Naive thymus-derived CD4-positive, alpha-beta T cell (primary cell): ENCODE measurements at regions not wholly inside any gene's neighbourhood (a gene's known extent, or its start where the extent isn't known, plus 50 kb on each side); places are given as distances from the start of the nearest gene placed in this dataset.

Experiments
- ATAC-seq: fragments of 150-1000 bp; cut with Tn5 transposase; 2 replicates; pipeline ENCODE4 v1.10.0; 2021; ENCODE audit warnings: mild to moderate bottlenecking, moderate library complexity
- CTCF ChIA-PET: fragments of 350-600 bp; sonication (Branson Sonifier 250); formaldehyde crosslinking; loops from one replicate; lab custom pipeline; 2021; ENCODE audit warnings: antibody characterized with exemption; lab: Charles Lee
- POLR2A ChIA-PET: fragments of 350-600 bp; sonication (Branson Sonifier 250); formaldehyde crosslinking; loops from one replicate; lab custom pipeline; 2021; ENCODE audit warnings: antibody characterized with exemption, inconsistent platforms; lab: Charles Lee
- DNase-seq, 9 donors: peaks; one replicate each; pipeline versions ENCODE4 v3.0.0 to v3.0.0-alpha.2; 2020 to 2022; ENCODE audit warnings: mixed read lengths in 1 of 9
- H3K27ac ChIP-seq: one replicate; pipeline ENCODE4 v1.7.0; 2013; ENCODE audit warnings: mild to moderate bottlenecking, low read depth, low read length, moderate library complexity
- H3K27me3 ChIP-seq, 2 donors: one replicate each; pipeline ENCODE4 v1.7.0; 2013; ENCODE audit warnings: low read length in 2 of 2, mild to moderate bottlenecking in 2 of 2, moderate library complexity in 2 of 2; ENCODE audit not compliant: control insufficient read depth in 2 of 2, insufficient read depth in 2 of 2
- H3K36me3 ChIP-seq, 3 experiments: 1 replicate in 2 of 3; 2 replicates in 1 of 3; pipeline ENCODE4 v1.7.0; 2013; ENCODE audit warnings: low read length in 3 of 3, mild to moderate bottlenecking in 3 of 3, moderate library complexity in 1 of 3; ENCODE audit not compliant: insufficient read depth in 3 of 3, control insufficient read depth in 2 of 3
- H3K4me1 ChIP-seq, 2 donors: one replicate each; pipeline ENCODE4 v1.7.0; 2013; ENCODE audit warnings: low read length in 2 of 2, mild to moderate bottlenecking in 2 of 2, moderate library complexity in 1 of 2; ENCODE audit not compliant: control insufficient read depth in 2 of 2, insufficient read depth in 2 of 2
- H3K4me3 ChIP-seq: 2 replicates; pipeline ENCODE4 v1.7.0; 2013; ENCODE audit warnings: mild to moderate bottlenecking, low read length
- H3K9me3 ChIP-seq, 3 experiments: 1 replicate in 2 of 3; 2 replicates in 1 of 3; pipeline ENCODE4 v1.7.0; 2013; ENCODE audit warnings: low read length in 3 of 3; ENCODE audit not compliant: control insufficient read depth in 2 of 3
- H3K27ac Mint-ChIP-seq, 9 donors: one replicate each; pipeline ENCODE4 v1.8.0; 2020 to 2022; ENCODE audit warnings: mixed read lengths in 9 of 9, mild to moderate bottlenecking in 8 of 9, moderate library complexity in 5 of 9, inconsistent platforms in 2 of 9
- H3K27me3 Mint-ChIP-seq, 5 donors: one replicate each; pipeline ENCODE4 v1.8.0; 2021 to 2022; ENCODE audit warnings: mixed read lengths in 5 of 5, mild to moderate bottlenecking in 1 of 5
- H3K36me3 Mint-ChIP-seq, 5 donors: one replicate each; pipeline ENCODE4 v1.8.0; 2020 to 2022; ENCODE audit warnings: mixed read lengths in 5 of 5, mild to moderate bottlenecking in 3 of 5, inconsistent platforms in 1 of 5
- H3K4me1 Mint-ChIP-seq, 7 donors: one replicate each; pipeline ENCODE4 v1.8.0; 2020 to 2022; ENCODE audit warnings: mixed read lengths in 7 of 7, mild to moderate bottlenecking in 3 of 7, inconsistent platforms in 1 of 7
- H3K4me3 Mint-ChIP-seq, 10 donors: one replicate each; pipeline ENCODE4 v1.8.0; 2020 to 2022; ENCODE audit warnings: mild to moderate bottlenecking in 10 of 10, mixed read lengths in 10 of 10, moderate library complexity in 6 of 10, inconsistent platforms in 2 of 10
- H3K9me3 Mint-ChIP-seq, 11 donors: one replicate each; pipeline ENCODE4 v1.8.0; 2020 to 2022; ENCODE audit warnings: mixed read lengths in 11 of 11, mild to moderate bottlenecking in 4 of 11, inconsistent platforms in 1 of 11, moderate library complexity in 1 of 11
- intact Hi-C, 2 donors: fragments of 100-400 bp; cut with micrococcal nuclease; formaldehyde crosslinking; loops; one replicate each; pipeline ENCODE4 v1.15.1; 2023

GRCh38 chr2:5589183-5589582 lies 103.0 kb upstream of the SOX11 start:
- no peaks in the 10 kb centered on the region for H3K9me3 ChIP-seq
- H3K9me3 Mint-ChIP-seq = peaks cover 0 to 19% (median 8%) of the 10 kb centered on the region in 11 donors
- H3K4me3 ChIP-seq = no peak overlapping the region
- H3K36me3 Mint-ChIP-seq = no peaks in the 10 kb centered on the region
- H3K27ac ChIP-seq = no peak overlapping the region
- DNase-seq (no peak), ATAC-seq (no peak)
- CTCF ChIA-PET = no interaction called here
- no peaks in the 10 kb centered on the region for H3K36me3 ChIP-seq
- H3K4me1 Mint-ChIP-seq = no peaks in the 10 kb centered on the region
- no peaks in the 10 kb centered on the region for H3K4me1 ChIP-seq
- peaks cover 0 to 7% (median 0%) of the 10 kb centered on the region in 5 donors for H3K27me3 Mint-ChIP-seq
- no peaks in the 10 kb centered on the region for H3K27me3 ChIP-seq
- no peak overlapping the region for H3K27ac Mint-ChIP-seq
- intact Hi-C loops = no loop called here
- no peak overlapping the region for H3K4me3 Mint-ChIP-seq
- POLR2A ChIA-PET = no interaction called here

GRCh38 chr2:5590886-5591285 lies 101.3 kb upstream of the SOX11 start:
- peaks cover 0 to 7% (median 0%) of the 10 kb centered on the region in 5 donors for H3K27me3 Mint-ChIP-seq
- H3K36me3 Mint-ChIP-seq = no peaks in the 10 kb centered on the region
- no peak overlapping the region for H3K4me3 Mint-ChIP-seq
- no peaks in the 10 kb centered on the region for H3K9me3 ChIP-seq
- H3K9me3 Mint-ChIP-seq = peaks cover 0 to 19% (median 7%) of the 10 kb centered on the region in 11 donors
- POLR2A ChIA-PET = no interaction called here
- ATAC-seq (no peak), DNase-seq (no peak)
- no peaks in the 10 kb centered on the region for H3K4me1 ChIP-seq
- intact Hi-C loops = no loop called here
- no peaks in the 10 kb centered on the region for H3K36me3 ChIP-seq
- H3K27ac Mint-ChIP-seq = no peak overlapping the region
- H3K4me1 Mint-ChIP-seq = no peaks in the 10 kb centered on the region
- no peaks in the 10 kb centered on the region for H3K27me3 ChIP-seq
- no peak overlapping the region for H3K27ac ChIP-seq
- CTCF ChIA-PET = no interaction called here
- no peak overlapping the region for H3K4me3 ChIP-seq

- Histone ChIP-seq H3K27me3 (no peaks in the 10 kb centered on the region), H3K9me3 (no peaks in the 10 kb centered on the region), H3K4me3 (no peak overlapping the region), H3K27ac (no peak overlapping the region), H3K4me1 (no peaks in the 10 kb centered on the region), H3K36me3 (no peaks in the 10 kb centered on the region)
- POLR2A ChIA-PET = no interaction called here
- CTCF ChIA-PET = no interaction called here
- Mint-ChIP-seq H3K27me3 (peaks cover 0 to 7% (median 0%) of the 10 kb centered on the region in 5 donors), H3K9me3 (peaks cover 0 to 14% (median 4%) of the 10 kb centered on the region in 11 donors), H3K36me3 (no peaks in the 10 kb centered on the region), H3K27ac (no peak overlapping the region), H3K4me1 (no peaks in the 10 kb centered on the region), H3K4me3 (no peak overlapping the region)
- ATAC-seq = no peak
- no peak for DNase-seq
- intact Hi-C loops = no loop called here
Measured at GRCh38 chr2:5592916-5593315, 99.3 kb upstream of the SOX11 start.

- H3K4me1 Mint-ChIP-seq = no peaks in the 10 kb centered on the region
- CTCF ChIA-PET = no interaction called here
- ATAC-seq = no peak
- H3K27me3 ChIP-seq = no peaks in the 10 kb centered on the region
- H3K27ac ChIP-seq = no peak overlapping the region
- H3K4me1 ChIP-seq = no peaks in the 10 kb centered on the region
- POLR2A ChIA-PET = no interaction called here
- intact Hi-C loops = no loop called here
- H3K36me3 Mint-ChIP-seq = no peaks in the 10 kb centered on the region
- no peak overlapping the region for H3K4me3 Mint-ChIP-seq
- peaks cover 0 to 17% (median 4%) of the 10 kb centered on the region in 11 donors for H3K9me3 Mint-ChIP-seq
- peaks cover 0 to 7% (median 0%) of the 10 kb centered on the region in 5 donors for H3K27me3 Mint-ChIP-seq
- no peak overlapping the region for H3K27ac Mint-ChIP-seq
- no peak overlapping the region for H3K4me3 ChIP-seq
- no peaks in the 10 kb centered on the region for H3K36me3 ChIP-seq
- no peaks in the 10 kb centered on the region for H3K9me3 ChIP-seq
- DNase-seq = no peak
Measured at GRCh38 chr2:5594249-5594695, 97.9 kb upstream of the SOX11 start.

- no peak for ATAC-seq
Measured at GRCh38 chr2:5596868-5597267, 95.3 kb upstream of the SOX11 start.

GRCh38 chr2:5598156-5598555 lies 94.0 kb upstream of the SOX11 start:
- DNase-seq = no peak
- Histone ChIP-seq H3K27me3 (no peaks in the 10 kb centered on the region), H3K36me3 (no peaks in the 10 kb centered on the region), H3K4me3 (no peak overlapping the region), H3K27ac (no peak overlapping the region), H3K9me3 (no peaks in the 10 kb centered on the region), H3K4me1 (no peaks in the 10 kb centered on the region)
- H3K27ac Mint-ChIP-seq = no peak overlapping the region
- ChIA-PET POLR2A (no interaction called here), CTCF (no interaction called here)
- intact Hi-C loops = no loop called here
- no peak overlapping the region for H3K4me3 Mint-ChIP-seq
- no peak for ATAC-seq
- H3K9me3 Mint-ChIP-seq = peaks cover 0 to 18% (median 4%) of the 10 kb centered on the region in 11 donors
- H3K36me3 Mint-ChIP-seq = no peaks in the 10 kb centered on the region
- H3K4me1 Mint-ChIP-seq = no peaks in the 10 kb centered on the region
- H3K27me3 Mint-ChIP-seq = no peaks in the 10 kb centered on the region

More at GRCh38 chr2:5596868-5597267, 95.3 kb upstream of the SOX11 start:
- H3K27ac Mint-ChIP-seq = no peak overlapping the region
- H3K27me3 Mint-ChIP-seq = no peaks in the 10 kb centered on the region
- no peaks in the 10 kb centered on the region for H3K4me1 ChIP-seq
- no peaks in the 10 kb centered on the region for H3K4me1 Mint-ChIP-seq
- H3K9me3 Mint-ChIP-seq = peaks cover 0 to 10% (median 2%) of the 10 kb centered on the region in 11 donors
- no peaks in the 10 kb centered on the region for H3K36me3 Mint-ChIP-seq
- DNase-seq = no peak
- H3K4me3 ChIP-seq = no peak overlapping the region
- no peak overlapping the region for H3K4me3 Mint-ChIP-seq
- H3K9me3 ChIP-seq = no peaks in the 10 kb centered on the region
- no peak overlapping the region for H3K27ac ChIP-seq
- H3K27me3 ChIP-seq = no peaks in the 10 kb centered on the region
- ChIA-PET CTCF (no interaction called here), POLR2A (no interaction called here)
- intact Hi-C loops = no loop called here
- H3K36me3 ChIP-seq = no peaks in the 10 kb centered on the region

GRCh38 chr2:5609201-5609600 lies 83.0 kb upstream of the SOX11 start:
- Histone ChIP-seq H3K9me3 (no peaks in the 10 kb centered on the region), H3K27ac (no peak overlapping the region), H3K36me3 (no peaks in the 10 kb centered on the region), H3K4me1 (no peaks in the 10 kb centered on the region), H3K27me3 (no peaks in the 10 kb centered on the region), H3K4me3 (no peak overlapping the region)
- Mint-ChIP-seq H3K9me3 (peaks cover 0 to 27% (median 8%) of the 10 kb centered on the region in 11 donors), H3K4me1 (no peaks in the 10 kb centered on the region), H3K27me3 (peaks cover 0 to 7% (median 0%) of the 10 kb centered on the region in 5 donors), H3K36me3 (no peaks in the 10 kb centered on the region), H3K27ac (no peak overlapping the region), H3K4me3 (no peak overlapping the region)
- ATAC-seq (no peak), DNase-seq (no peak)
- intact Hi-C loops = no loop called here
- POLR2A ChIA-PET = no interaction called here
- CTCF ChIA-PET = no interaction called here
